ENCODE measurements at regions not wholly inside any gene's neighbourhood (a gene's known extent, or its start where the extent isn't known, plus 50 kb on each side); places are given as distances from the start of the nearest gene placed in this dataset.

DNA sequence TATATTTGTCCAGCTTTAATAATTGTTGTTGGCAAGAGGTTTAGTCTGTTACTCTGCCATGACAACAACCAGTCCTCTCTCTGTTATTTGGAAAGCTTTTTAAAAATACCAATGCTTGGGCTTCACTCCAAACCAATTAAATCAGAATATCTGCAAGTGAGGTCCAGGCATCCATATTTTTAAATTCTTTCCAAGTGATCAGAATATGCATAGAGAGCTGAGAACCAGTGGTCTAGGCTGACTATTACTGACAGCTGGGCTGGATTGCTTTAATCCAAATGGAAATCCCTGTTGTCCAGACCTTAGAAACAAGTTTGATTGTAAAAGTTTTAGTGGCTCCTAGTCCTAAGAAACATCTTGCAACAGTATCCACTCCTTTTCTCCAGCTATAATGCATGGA, 1059.7 kb upstream of the ACVR2A start:
- no peak for DNase-seq (ENCODE audit: low spot score)
- Mint-ChIP-seq H3K4me3 (ENCODE audit: unreplicated experiment) (no peak overlapping the region), H3K27ac (ENCODE audit: unreplicated experiment) (no peak overlapping the region), H3K9me3 (ENCODE audit: low read depth) (peaks cover 17% of the 10 kb centered on the region), H3K4me1 (ENCODE audit: low read depth) (peaks cover 4% of the 10 kb centered on the region), H3K27me3 (ENCODE audit: low read depth) (peaks cover 4% of the 10 kb centered on the region), H3K36me3 (ENCODE audit: low read depth) (peaks cover 5% of the 10 kb centered on the region)
- TF ChIP-seq, protein P1, sequence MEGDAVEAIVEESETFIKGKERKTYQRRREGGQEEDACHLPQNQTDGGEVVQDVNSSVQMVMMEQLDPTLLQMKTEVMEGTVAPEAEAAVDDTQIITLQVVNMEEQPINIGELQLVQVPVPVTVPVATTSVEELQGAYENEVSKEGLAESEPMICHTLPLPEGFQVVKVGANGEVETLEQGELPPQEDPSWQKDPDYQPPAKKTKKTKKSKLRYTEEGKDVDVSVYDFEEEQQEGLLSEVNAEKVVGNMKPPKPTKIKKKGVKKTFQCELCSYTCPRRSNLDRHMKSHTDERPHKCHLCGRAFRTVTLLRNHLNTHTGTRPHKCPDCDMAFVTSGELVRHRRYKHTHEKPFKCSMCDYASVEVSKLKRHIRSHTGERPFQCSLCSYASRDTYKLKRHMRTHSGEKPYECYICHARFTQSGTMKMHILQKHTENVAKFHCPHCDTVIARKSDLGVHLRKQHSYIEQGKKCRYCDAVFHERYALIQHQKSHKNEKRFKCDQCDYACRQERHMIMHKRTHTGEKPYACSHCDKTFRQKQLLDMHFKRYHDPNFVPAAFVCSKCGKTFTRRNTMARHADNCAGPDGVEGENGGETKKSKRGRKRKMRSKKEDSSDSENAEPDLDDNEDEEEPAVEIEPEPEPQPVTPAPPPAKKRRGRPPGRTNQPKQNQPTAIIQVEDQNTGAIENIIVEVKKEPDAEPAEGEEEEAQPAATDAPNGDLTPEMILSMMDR (IDR thresholded peaks at IDR 0.05), result no peak

DNA sequence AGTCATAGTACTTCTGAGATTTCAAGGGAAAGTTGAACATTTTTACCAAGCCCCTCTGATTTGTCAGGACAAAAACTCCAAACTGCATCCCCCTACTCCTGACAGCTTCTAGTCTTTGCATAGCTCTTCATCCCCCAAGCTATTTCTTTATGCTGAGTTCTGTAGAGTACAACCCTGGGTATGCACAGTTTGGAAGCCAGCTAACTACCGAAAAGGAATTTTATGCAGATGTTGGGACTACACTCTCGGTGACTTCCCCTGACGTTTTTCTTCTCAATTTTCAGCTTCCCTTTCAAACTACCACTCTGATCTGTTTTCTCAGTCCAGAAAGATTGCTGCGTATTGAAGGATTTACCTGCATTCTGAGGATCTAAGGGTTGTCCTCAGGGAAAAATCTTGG, 1060.2 kb upstream of the ACVR2A start:
- Mint-ChIP-seq H3K27ac (ENCODE audit: unreplicated experiment) (no peak overlapping the region), H3K4me1 (ENCODE audit: low read depth) (peaks cover 4% of the 10 kb centered on the region), H3K9me3 (ENCODE audit: low read depth) (peaks cover 13% of the 10 kb centered on the region), H3K4me3 (ENCODE audit: unreplicated experiment) (no peak overlapping the region), H3K27me3 (ENCODE audit: low read depth) (peaks cover 4% of the 10 kb centered on the region), H3K36me3 (ENCODE audit: low read depth) (peaks cover 2% of the 10 kb centered on the region)
- TF ChIP-seq, protein P1 (IDR thresholded peaks at IDR 0.05), result no peak
- DNase-seq (ENCODE audit: low spot score), result no peak

DNA sequence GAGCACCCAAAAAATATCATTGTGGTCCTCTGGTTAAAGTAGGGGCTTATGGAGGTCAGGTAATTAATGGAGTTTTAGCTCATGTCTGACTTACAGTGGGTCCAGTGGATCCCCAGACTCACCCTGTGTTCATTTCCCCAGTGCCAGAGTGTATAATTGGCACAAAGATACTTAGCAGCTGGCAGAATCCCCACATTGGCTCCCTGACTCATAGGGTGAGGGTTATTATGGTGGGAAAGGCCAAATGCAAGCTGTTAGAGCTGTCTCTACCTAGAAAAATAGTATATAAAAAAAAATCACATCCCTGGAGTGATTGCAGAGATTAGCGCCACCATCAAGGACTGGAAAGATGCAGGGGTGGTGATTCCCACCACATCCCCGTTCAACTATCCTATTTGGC, 1067.6 kb upstream of the ACVR2A start:
- no peaks in the 10 kb centered on the region for H3K36me3 Mint-ChIP-seq (ENCODE audit: low read depth)
- no peaks in the 10 kb centered on the region for H3K9me3 Mint-ChIP-seq (ENCODE audit: low read depth)

DNA sequence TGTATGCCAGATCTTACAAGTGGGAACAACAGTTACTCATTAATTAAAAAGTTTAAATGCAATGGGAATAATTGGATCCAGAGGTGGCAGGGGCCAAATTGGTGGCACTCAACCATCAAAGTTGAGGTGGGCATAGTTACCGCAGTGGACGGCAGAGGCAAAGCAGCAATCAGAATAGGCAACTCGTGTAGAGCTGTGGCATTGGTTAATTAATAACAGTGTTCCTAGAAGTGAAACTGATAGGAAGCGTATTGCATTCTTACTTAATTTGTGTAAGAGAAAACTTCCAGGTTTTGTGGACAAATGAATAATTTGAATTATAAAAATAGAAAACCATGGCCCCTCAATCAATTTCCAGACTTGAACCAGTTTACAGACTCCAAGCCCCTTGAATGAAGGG, 1068.2 kb upstream of the ACVR2A start:
- no peaks in the 10 kb centered on the region for H3K9me3 Mint-ChIP-seq (ENCODE audit: low read depth)
- H3K4me3 Mint-ChIP-seq (ENCODE audit: unreplicated experiment), result no peak overlapping the region
- no peak overlapping the region for H3K27ac Mint-ChIP-seq (ENCODE audit: unreplicated experiment)
- H3K36me3 Mint-ChIP-seq (ENCODE audit: low read depth), result no peaks in the 10 kb centered on the region
- DNase-seq (ENCODE audit: low spot score), result no peak
- no peaks in the 10 kb centered on the region for H3K4me1 Mint-ChIP-seq (ENCODE audit: low read depth)
- TF ChIP-seq, protein P1 (IDR thresholded peaks at IDR 0.05), result no peak
- H3K27me3 Mint-ChIP-seq (ENCODE audit: low read depth), result no peaks in the 10 kb centered on the region

More for the DNA sequence above, 1067.6 kb upstream of the ACVR2A start:
- DNase-seq (ENCODE audit: low spot score), result no peak
- Mint-ChIP-seq H3K4me3 (ENCODE audit: unreplicated experiment) (no peak overlapping the region), H3K4me1 (ENCODE audit: low read depth) (no peaks in the 10 kb centered on the region), H3K27ac (ENCODE audit: unreplicated experiment) (no peak overlapping the region), H3K27me3 (ENCODE audit: low read depth) (no peaks in the 10 kb centered on the region)
- TF ChIP-seq, protein P1 (IDR thresholded peaks at IDR 0.05), result no peak

DNA sequence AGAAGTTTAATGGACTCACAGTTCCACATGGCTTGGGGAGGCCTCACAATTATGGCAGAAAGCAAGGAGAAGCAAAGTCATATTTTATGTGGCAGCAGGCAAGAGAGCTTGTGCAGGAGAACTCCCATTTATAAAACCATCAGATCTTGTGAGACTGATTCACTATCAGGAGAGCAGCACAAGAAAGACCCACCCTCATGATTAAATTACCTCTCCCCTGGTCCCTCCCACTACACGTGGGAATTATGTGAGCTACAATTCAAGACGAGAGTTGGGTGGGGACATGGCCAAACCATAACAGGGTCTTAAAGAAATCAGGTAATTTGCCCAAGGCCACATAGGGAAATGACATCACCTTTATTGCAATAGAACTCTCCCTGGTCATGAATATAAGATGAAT, 1073.3 kb upstream of the ACVR2A start:
- TF ChIP-seq, protein P1 (IDR thresholded peaks at IDR 0.05), result no peak
- Mint-ChIP-seq H3K4me3 (ENCODE audit: unreplicated experiment) (no peak overlapping the region), H3K27ac (ENCODE audit: unreplicated experiment) (no peak overlapping the region), H3K4me1 (ENCODE audit: low read depth) (no peaks in the 10 kb centered on the region), H3K36me3 (ENCODE audit: low read depth) (no peaks in the 10 kb centered on the region), H3K9me3 (ENCODE audit: low read depth) (peaks cover 2% of the 10 kb centered on the region), H3K27me3 (ENCODE audit: low read depth) (no peaks in the 10 kb centered on the region)
- DNase-seq (ENCODE audit: low spot score), result no peak
